WTC11 (cell line): ENCODE measurements at regions not wholly inside any gene's neighbourhood (a gene's known extent, or its start where the extent isn't known, plus 50 kb on each side); places are given as distances from the start of the nearest gene placed in this dataset.

Experiments
- ATAC-seq: fragments of 200-7000 bp; cut with Tn5 transposase; 2 replicates; pipeline ENCODE4 v1.10.0; 2021; ENCODE audit warnings: mild to moderate bottlenecking, moderate library complexity
- CTCF ChIA-PET: fragments of 300-600 bp; sonication (Branson Sonifier 250); formaldehyde crosslinking; loops from one replicate; lab custom pipeline; 2021; ENCODE audit warnings: antibody characterized with exemption; lab: Charles Lee
- POLR2A ChIA-PET: fragments of 350-600 bp; sonication (Branson Sonifier 250); formaldehyde crosslinking; loops from one replicate; lab custom pipeline; 2021; ENCODE audit warnings: antibody characterized with exemption; lab: Charles Lee
- DNase-seq: peaks from one replicate; pipeline ENCODE4 v3.0.0; 2021; ENCODE audit warnings: low spot score
- H3K27ac Mint-ChIP-seq: 2 replicates; pipeline ENCODE4 v1.8.0; 2021; ENCODE audit warnings: mixed read lengths
- H3K27me3 Mint-ChIP-seq: 2 replicates; pipeline ENCODE4 v1.8.0; 2021; ENCODE audit warnings: low read depth, mild to moderate bottlenecking, moderate library complexity, mixed read lengths
- H3K36me3 Mint-ChIP-seq: 2 replicates; pipeline ENCODE4 v1.8.0; 2021; ENCODE audit warnings: mixed read lengths
- H3K4me1 Mint-ChIP-seq: 2 replicates; pipeline ENCODE4 v1.8.0; 2022; ENCODE audit warnings: mixed read lengths
- H3K4me3 Mint-ChIP-seq: 2 replicates; pipeline ENCODE4 v1.8.0; 2021; ENCODE audit warnings: mild to moderate bottlenecking, moderate library complexity, mixed read lengths
- H3K9me3 Mint-ChIP-seq: 2 replicates; pipeline ENCODE4 v1.8.0; 2021; ENCODE audit warnings: mixed read lengths
- ESRRA ChIP-seq: sonication (generic); formaldehyde crosslinking; IDR thresholded peaks from 2 replicates; pipeline ENCODE4 v1.8.1; 2022; ENCODE audit warnings: mild to moderate bottlenecking, missing genetic modification reagents, borderline replicate concordance
- GRHL2 ChIP-seq: fragments of 250-450 bp; sonication (Bioruptor Pico); IDR thresholded peaks from 2 replicates; pipeline ENCODE4 v1.8.0; 2022; ENCODE audit warnings: mild to moderate bottlenecking, moderate library complexity; ENCODE audit not compliant: insufficient replicate concordance, severe bottlenecking
- NR1H2 ChIP-seq: sonication (generic); formaldehyde crosslinking; IDR thresholded peaks from 2 replicates; pipeline ENCODE4 v1.9.0; 2021; ENCODE audit warnings: mild to moderate bottlenecking, moderate library complexity, missing genetic modification reagents
- NR2C2 ChIP-seq: sonication (generic); formaldehyde crosslinking; IDR thresholded peaks from 2 replicates; pipeline ENCODE4 v1.8.0; 2022; ENCODE audit warnings: mild to moderate bottlenecking, missing genetic modification reagents
- TF ChIP-seq, protein P1 (sequence below): fragments of 250-450 bp; sonication (Bioruptor Pico); IDR thresholded peaks from 2 replicates; pipeline ENCODE4 v1.9.0; 2021; ENCODE audit warnings: mild to moderate bottlenecking, borderline replicate concordance
- TF ChIP-seq, protein P2 (sequence below): fragments of 250-450 bp; sonication (Bioruptor Pico); conservative IDR thresholded peaks from 2 replicates; pipeline ENCODE4 v1.9.0; 2021; ENCODE audit warnings: mild to moderate bottlenecking
- TF ChIP-seq, protein P3 (sequence below): sonication (generic); formaldehyde crosslinking; IDR thresholded peaks from 2 replicates; pipeline ENCODE4 v1.8.1; 2023; ENCODE audit warnings: mild to moderate bottlenecking, missing genetic modification reagents
- TF ChIP-seq, protein P4 (sequence below): sonication (generic); formaldehyde crosslinking; IDR thresholded peaks from 2 replicates; pipeline ENCODE4 v1.8.0; 2022; ENCODE audit warnings: mild to moderate bottlenecking, missing genetic modification reagents
- TF ChIP-seq, protein P5 (sequence below): sonication (generic); formaldehyde crosslinking; IDR thresholded peaks from 2 replicates; pipeline ENCODE4 v1.8.1; 2023; ENCODE audit warnings: mild to moderate bottlenecking, missing genetic modification reagents, moderate library complexity
- TF ChIP-seq, protein P6 (sequence below): fragments of 250-450 bp; sonication (Bioruptor Pico); IDR thresholded peaks from 2 replicates; pipeline ENCODE4 v1.9.0; 2021; ENCODE audit warnings: mild to moderate bottlenecking

DNA sequence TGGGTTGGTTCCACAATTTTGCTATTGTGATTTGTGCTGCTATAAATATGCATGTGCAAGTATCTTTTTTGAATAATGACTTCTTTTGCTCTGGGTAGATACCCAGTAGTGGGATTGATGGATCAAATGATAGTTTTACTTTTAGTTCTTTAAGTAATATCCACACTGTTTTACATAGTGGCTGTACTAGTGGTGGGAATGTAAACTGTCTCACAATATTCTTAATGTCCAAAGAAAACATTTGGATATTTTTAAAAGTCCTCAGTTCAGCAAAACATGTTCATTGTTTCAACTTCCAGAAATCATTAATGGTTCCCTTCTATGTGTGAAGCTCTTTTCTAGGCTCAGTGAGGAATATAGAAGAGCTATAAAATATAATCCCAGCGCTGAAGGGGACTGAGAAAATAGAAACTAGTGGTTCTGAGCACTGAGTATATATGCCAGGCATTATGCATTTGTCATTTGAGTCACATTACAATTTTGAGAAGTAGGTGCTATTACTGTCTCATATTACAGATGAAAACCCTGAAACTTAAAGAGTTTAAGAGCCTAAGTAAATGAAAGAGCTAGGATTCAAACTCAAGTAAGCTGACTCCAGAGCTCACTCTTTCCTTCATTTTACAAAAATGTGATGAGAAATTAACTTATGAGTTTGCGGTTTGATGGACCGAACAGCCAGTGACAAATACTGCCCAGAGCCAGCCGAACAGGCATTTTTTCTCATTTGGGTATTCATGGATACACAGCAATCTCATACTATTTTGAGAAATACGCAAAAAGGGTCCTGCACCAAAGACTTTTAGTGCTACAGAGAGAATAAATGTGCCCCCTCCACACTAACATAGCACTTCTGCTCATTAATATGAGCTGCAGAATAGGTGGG, 250.1 kb downstream of the TBX18 start (continued):
- TF ChIP-seq, protein P1, sequence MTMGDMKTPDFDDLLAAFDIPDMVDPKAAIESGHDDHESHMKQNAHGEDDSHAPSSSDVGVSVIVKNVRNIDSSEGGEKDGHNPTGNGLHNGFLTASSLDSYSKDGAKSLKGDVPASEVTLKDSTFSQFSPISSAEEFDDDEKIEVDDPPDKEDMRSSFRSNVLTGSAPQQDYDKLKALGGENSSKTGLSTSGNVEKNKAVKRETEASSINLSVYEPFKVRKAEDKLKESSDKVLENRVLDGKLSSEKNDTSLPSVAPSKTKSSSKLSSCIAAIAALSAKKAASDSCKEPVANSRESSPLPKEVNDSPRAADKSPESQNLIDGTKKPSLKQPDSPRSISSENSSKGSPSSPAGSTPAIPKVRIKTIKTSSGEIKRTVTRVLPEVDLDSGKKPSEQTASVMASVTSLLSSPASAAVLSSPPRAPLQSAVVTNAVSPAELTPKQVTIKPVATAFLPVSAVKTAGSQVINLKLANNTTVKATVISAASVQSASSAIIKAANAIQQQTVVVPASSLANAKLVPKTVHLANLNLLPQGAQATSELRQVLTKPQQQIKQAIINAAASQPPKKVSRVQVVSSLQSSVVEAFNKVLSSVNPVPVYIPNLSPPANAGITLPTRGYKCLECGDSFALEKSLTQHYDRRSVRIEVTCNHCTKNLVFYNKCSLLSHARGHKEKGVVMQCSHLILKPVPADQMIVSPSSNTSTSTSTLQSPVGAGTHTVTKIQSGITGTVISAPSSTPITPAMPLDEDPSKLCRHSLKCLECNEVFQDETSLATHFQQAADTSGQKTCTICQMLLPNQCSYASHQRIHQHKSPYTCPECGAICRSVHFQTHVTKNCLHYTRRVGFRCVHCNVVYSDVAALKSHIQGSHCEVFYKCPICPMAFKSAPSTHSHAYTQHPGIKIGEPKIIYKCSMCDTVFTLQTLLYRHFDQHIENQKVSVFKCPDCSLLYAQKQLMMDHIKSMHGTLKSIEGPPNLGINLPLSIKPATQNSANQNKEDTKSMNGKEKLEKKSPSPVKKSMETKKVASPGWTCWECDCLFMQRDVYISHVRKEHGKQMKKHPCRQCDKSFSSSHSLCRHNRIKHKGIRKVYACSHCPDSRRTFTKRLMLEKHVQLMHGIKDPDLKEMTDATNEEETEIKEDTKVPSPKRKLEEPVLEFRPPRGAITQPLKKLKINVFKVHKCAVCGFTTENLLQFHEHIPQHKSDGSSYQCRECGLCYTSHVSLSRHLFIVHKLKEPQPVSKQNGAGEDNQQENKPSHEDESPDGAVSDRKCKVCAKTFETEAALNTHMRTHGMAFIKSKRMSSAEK, result no peak
- TF ChIP-seq, protein P2, sequence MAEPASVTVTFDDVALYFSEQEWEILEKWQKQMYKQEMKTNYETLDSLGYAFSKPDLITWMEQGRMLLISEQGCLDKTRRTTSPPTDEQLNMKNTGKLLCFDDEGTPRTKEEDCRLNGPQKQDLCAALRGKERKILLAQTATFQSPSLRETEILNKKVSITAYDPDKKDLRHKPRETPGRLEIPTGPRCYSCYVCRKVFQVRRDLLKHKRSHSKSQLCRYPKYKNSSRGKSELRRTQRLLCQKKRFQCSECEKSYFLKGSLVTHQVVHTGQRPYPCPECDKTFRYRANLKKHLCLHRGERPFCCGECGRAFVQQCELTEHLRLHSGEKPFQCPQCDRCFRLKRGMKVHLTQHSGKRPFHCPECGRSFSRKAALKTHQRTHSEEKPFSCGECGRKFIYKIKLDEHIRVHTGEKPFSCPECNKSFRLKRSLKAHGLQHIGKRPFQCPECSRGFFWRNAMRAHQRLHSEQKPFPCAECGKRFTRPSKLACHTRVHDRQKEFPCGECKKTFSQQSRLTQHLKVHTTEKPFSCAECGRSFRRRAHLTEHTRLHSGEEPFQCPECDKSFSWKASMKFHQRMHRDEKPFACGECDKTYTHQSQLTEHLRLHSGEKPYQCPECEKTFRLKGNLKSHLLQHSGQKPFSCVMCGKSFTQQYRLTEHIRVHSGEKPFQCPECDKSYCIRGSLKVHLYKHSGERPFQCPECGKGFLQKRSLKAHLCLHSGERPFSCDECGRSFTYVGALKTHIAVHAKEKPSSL (CRISPR knock-in tag), result no peak
- TF ChIP-seq, protein P3, sequence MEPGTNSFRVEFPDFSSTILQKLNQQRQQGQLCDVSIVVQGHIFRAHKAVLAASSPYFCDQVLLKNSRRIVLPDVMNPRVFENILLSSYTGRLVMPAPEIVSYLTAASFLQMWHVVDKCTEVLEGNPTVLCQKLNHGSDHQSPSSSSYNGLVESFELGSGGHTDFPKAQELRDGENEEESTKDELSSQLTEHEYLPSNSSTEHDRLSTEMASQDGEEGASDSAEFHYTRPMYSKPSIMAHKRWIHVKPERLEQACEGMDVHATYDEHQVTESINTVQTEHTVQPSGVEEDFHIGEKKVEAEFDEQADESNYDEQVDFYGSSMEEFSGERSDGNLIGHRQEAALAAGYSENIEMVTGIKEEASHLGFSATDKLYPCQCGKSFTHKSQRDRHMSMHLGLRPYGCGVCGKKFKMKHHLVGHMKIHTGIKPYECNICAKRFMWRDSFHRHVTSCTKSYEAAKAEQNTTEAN, result no peak
- TF ChIP-seq GRHL2 (CRISPR knock-in tag) (no peak), ESRRA (no peak)

DNA sequence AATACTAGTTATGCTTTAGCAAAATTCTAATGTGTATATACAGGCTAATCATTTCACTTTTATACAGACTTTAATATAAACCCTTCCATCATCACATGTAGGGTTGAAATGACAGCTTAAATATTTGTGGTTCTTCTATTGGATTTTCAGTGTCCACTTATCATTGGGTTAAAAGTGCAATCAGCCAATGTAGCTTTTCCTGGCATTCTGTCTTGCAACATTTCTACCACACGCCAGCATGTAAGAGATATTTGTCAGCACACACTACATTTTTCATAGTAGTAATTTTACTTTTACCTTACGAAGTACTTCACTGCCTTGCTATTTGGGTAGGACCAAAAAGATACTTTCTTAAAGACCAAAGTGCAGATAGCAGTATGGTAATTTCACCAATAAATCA, 252.0 kb downstream of the TBX18 start:
- ATAC-seq (no peak), DNase-seq (no peak)
- POLR2A ChIA-PET, result no interaction called here
- TF ChIP-seq, protein P4, sequence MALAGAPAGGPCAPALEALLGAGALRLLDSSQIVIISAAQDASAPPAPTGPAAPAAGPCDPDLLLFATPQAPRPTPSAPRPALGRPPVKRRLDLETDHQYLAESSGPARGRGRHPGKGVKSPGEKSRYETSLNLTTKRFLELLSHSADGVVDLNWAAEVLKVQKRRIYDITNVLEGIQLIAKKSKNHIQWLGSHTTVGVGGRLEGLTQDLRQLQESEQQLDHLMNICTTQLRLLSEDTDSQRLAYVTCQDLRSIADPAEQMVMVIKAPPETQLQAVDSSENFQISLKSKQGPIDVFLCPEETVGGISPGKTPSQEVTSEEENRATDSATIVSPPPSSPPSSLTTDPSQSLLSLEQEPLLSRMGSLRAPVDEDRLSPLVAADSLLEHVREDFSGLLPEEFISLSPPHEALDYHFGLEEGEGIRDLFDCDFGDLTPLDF (CRISPR knock-in tag), result no peak
- TF ChIP-seq, protein P5, sequence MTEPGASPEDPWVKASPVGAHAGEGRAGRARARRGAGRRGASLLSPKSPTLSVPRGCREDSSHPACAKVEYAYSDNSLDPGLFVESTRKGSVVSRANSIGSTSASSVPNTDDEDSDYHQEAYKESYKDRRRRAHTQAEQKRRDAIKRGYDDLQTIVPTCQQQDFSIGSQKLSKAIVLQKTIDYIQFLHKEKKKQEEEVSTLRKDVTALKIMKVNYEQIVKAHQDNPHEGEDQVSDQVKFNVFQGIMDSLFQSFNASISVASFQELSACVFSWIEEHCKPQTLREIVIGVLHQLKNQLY, result no peak
- TF ChIP-seq NR2C2 (no peak), NR1H2 (CRISPR knock-in tag) (no peak)
- TF ChIP-seq, protein P6, sequence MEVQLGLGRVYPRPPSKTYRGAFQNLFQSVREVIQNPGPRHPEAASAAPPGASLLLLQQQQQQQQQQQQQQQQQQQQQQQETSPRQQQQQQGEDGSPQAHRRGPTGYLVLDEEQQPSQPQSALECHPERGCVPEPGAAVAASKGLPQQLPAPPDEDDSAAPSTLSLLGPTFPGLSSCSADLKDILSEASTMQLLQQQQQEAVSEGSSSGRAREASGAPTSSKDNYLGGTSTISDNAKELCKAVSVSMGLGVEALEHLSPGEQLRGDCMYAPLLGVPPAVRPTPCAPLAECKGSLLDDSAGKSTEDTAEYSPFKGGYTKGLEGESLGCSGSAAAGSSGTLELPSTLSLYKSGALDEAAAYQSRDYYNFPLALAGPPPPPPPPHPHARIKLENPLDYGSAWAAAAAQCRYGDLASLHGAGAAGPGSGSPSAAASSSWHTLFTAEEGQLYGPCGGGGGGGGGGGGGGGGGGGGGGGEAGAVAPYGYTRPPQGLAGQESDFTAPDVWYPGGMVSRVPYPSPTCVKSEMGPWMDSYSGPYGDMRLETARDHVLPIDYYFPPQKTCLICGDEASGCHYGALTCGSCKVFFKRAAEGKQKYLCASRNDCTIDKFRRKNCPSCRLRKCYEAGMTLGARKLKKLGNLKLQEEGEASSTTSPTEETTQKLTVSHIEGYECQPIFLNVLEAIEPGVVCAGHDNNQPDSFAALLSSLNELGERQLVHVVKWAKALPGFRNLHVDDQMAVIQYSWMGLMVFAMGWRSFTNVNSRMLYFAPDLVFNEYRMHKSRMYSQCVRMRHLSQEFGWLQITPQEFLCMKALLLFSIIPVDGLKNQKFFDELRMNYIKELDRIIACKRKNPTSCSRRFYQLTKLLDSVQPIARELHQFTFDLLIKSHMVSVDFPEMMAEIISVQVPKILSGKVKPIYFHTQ, result no peak
- CTCF ChIA-PET, result no interaction called here
- H3K27me3 Mint-ChIP-seq, result no peaks in the 10 kb centered on the region
- H3K9me3 Mint-ChIP-seq, result peaks cover 2% of the 10 kb centered on the region; the same call in 1 of the 2 replicates
- no peak overlapping the region for H3K27ac Mint-ChIP-seq
- H3K4me1 Mint-ChIP-seq, result peaks cover 7% of the 10 kb centered on the region; the same call in 1 of the 2 replicates
- H3K4me3 Mint-ChIP-seq, result no peak overlapping the region
- H3K36me3 Mint-ChIP-seq, result peaks cover 2% of the 10 kb centered on the region; the same call in 1 of the 2 replicates
